Neural crest cell (in vitro differentiated cells): ENCODE measurements at regions not wholly inside any gene's neighbourhood (a gene's known extent, or its start where the extent isn't known, plus 50 kb on each side); places are given as distances from the start of the nearest gene placed in this dataset.

Experiments used
- DNase-seq: peaks from one replicate; pipeline ENCODE4 v3.0.0; 2021; ENCODE audit warnings: low read depth, mixed read lengths, low spot score
- H3K27ac Mint-ChIP-seq: one replicate; pipeline ENCODE4 v1.8.0; 2021; ENCODE audit warnings: mild to moderate bottlenecking, mixed read lengths; ENCODE audit not compliant: unreplicated experiment
- H3K27me3 Mint-ChIP-seq: 2 replicates; pipeline ENCODE4 v1.8.0; 2021; ENCODE audit warnings: low read depth, mild to moderate bottlenecking, mixed read lengths
- H3K36me3 Mint-ChIP-seq: 2 replicates; pipeline ENCODE4 v1.8.0; 2021; ENCODE audit warnings: low read depth, mild to moderate bottlenecking, mixed read lengths
- H3K4me1 Mint-ChIP-seq: 2 replicates; pipeline ENCODE4 v1.8.0; 2021; ENCODE audit warnings: mixed read lengths
- H3K4me3 Mint-ChIP-seq: one replicate; pipeline ENCODE4 v1.8.0; 2021; ENCODE audit warnings: mild to moderate bottlenecking, mixed read lengths
- H3K9me3 Mint-ChIP-seq: 2 replicates; pipeline ENCODE4 v1.8.0; 2021; ENCODE audit warnings: mixed read lengths
- TF ChIP-seq, protein P1 (sequence below): fragments of 200-600 bp; sonication (generic); conservative IDR thresholded peaks from 2 replicates; pipeline ENCODE4 v1.5.0; 2021; ENCODE audit warnings: antibody characterized with exemption, mild to moderate bottlenecking

DNA sequence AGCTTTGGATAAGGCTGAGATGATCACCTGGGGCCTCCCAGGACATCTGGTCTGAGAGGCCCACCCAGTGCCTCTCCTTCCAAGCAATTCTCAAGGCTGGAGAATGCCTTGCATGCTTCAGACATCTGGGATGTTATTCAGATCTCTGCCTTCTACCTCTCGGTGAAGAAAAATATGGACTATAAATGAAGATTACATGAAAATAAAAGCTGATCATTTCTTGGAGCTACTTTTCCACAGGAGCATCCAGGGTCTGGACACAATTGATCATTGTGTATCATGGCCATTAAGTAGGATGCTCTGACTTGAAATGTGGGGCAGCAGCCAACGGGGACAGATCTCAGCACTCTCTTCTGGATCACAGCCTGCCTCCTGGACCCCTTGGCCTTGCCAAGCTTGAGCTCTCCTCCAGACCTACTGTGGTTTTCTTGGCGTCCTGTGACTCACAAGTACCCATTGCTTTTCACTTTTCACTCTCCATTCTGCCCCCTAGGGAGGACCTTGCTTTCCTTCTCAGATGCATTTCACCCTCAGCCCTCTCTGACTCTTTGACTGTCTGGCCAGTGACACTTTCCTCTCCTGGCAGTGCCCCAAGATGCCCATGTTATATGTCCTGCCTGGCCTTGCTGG, 203.1 kb downstream of the INSIG2 start:
- TF ChIP-seq, protein P1, sequence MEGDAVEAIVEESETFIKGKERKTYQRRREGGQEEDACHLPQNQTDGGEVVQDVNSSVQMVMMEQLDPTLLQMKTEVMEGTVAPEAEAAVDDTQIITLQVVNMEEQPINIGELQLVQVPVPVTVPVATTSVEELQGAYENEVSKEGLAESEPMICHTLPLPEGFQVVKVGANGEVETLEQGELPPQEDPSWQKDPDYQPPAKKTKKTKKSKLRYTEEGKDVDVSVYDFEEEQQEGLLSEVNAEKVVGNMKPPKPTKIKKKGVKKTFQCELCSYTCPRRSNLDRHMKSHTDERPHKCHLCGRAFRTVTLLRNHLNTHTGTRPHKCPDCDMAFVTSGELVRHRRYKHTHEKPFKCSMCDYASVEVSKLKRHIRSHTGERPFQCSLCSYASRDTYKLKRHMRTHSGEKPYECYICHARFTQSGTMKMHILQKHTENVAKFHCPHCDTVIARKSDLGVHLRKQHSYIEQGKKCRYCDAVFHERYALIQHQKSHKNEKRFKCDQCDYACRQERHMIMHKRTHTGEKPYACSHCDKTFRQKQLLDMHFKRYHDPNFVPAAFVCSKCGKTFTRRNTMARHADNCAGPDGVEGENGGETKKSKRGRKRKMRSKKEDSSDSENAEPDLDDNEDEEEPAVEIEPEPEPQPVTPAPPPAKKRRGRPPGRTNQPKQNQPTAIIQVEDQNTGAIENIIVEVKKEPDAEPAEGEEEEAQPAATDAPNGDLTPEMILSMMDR, result no peak
- DNase-seq, result no peak
- Mint-ChIP-seq H3K27ac (no peak overlapping the region), H3K36me3 (no peaks in the 10 kb centered on the region), H3K4me3 (no peak overlapping the region), H3K9me3 (no peaks in the 10 kb centered on the region), H3K4me1 (peaks cover 4% of the 10 kb centered on the region), H3K27me3 (no peaks in the 10 kb centered on the region)

DNA sequence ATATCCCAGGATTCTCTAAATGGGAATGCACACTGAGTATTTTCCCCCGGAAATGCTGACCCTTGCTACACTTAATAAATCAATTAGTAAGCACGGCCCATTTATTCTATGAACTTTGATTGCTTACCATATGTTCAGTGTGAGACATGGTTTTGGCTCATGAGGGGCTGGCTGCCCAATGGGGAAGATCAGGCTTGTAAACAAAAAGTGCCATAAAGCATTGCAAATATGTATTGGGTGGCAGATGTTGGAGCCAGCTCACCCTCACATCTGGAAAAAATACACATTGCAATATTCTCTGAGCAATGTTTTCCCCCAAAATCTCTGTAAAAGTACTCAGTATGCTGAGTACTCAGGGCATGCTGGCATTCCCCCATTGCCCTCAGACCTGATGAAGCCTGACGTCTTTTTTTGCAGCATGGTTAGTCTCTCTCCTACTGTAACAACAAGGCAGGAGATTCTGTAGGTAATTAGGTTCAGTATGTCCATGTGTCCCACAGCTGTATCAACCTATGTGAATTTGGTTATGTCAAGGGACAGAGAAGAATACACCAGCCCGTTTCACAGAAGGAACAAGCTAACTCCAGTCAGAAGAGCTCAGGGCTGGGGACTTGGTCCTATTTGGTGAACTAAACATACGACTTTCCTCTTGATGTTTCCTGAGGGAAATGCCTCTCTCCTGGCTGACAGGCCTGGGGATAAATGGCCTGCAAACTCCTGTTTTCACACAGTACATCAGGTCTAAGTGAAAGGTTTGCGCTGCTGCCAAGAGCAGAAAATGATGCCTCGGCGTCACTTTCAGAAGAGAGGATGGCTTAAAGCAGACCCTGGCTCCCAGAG, 202.4 kb downstream of the INSIG2 start:
- Mint-ChIP-seq H3K4me1 (peaks cover 4% of the 10 kb centered on the region), H3K27me3 (no peaks in the 10 kb centered on the region), H3K27ac (no peak overlapping the region), H3K4me3 (no peak overlapping the region), H3K9me3 (no peaks in the 10 kb centered on the region), H3K36me3 (no peaks in the 10 kb centered on the region)
- TF ChIP-seq, protein P1, result no peak
- DNase-seq, result no peak

- Mint-ChIP-seq H3K36me3 (no peaks in the 10 kb centered on the region), H3K27ac (no peak overlapping the region), H3K27me3 (no peaks in the 10 kb centered on the region), H3K4me3 (no peak overlapping the region), H3K4me1 (no peaks in the 10 kb centered on the region), H3K9me3 (no peaks in the 10 kb centered on the region)
- TF ChIP-seq, protein P1, result no peak
- DNase-seq, result no peak
Observed at GRCh38 chr2:118279005-118279404, 190.7 kb downstream of the INSIG2 start.

- TF ChIP-seq, protein P1, result no peak
- no peaks in the 10 kb centered on the region for H3K27me3 Mint-ChIP-seq
- no peak overlapping the region for H3K27ac Mint-ChIP-seq
- no peaks in the 10 kb centered on the region for H3K4me1 Mint-ChIP-seq
- no peak overlapping the region for H3K4me3 Mint-ChIP-seq
- H3K9me3 Mint-ChIP-seq, result no peaks in the 10 kb centered on the region
- H3K36me3 Mint-ChIP-seq, result no peaks in the 10 kb centered on the region
- no peak for DNase-seq
Observed at GRCh38 chr2:118278046-118278445, 189.8 kb downstream of the INSIG2 start.

GRCh38 chr2:118274841-118275510, 186.7 kb downstream of the INSIG2 start:
- Mint-ChIP-seq H3K4me1 (no peaks in the 10 kb centered on the region), H3K36me3 (no peaks in the 10 kb centered on the region), H3K27me3 (no peaks in the 10 kb centered on the region), H3K27ac (no peak overlapping the region), H3K4me3 (no peak overlapping the region), H3K9me3 (no peaks in the 10 kb centered on the region)
- TF ChIP-seq, protein P1, result no peak
- DNase-seq, result no peak
